ENCODE measurements at regions not wholly inside any gene's neighbourhood (a gene's known extent, or its start where the extent isn't known, plus 50 kb on each side); places are given as distances from the start of the nearest gene placed in this dataset.

DNA sequence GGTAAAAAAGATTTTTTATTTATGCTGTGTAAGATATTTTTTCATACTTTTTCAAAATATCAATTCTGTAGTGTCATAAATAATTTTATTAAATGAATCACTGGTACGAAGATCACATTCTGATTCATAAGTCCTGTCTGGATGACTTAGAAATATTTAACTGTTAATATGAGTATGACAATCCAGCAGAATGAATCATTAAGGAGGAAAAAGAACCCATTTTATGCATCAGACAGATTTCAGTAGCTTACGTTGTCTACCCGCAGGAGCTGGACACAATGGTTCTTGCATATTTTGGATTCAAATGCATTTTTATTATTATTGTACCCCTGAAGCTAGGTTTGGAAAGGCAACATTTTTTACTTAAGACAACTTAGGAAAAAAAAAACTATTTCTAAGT, 448.9 kb upstream of the TSPY4 start:
- TF ChIP-seq, protein P1, sequence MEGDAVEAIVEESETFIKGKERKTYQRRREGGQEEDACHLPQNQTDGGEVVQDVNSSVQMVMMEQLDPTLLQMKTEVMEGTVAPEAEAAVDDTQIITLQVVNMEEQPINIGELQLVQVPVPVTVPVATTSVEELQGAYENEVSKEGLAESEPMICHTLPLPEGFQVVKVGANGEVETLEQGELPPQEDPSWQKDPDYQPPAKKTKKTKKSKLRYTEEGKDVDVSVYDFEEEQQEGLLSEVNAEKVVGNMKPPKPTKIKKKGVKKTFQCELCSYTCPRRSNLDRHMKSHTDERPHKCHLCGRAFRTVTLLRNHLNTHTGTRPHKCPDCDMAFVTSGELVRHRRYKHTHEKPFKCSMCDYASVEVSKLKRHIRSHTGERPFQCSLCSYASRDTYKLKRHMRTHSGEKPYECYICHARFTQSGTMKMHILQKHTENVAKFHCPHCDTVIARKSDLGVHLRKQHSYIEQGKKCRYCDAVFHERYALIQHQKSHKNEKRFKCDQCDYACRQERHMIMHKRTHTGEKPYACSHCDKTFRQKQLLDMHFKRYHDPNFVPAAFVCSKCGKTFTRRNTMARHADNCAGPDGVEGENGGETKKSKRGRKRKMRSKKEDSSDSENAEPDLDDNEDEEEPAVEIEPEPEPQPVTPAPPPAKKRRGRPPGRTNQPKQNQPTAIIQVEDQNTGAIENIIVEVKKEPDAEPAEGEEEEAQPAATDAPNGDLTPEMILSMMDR (conservative IDR thresholded peaks at IDR 0.05; ENCODE audit: low read depth in 2 of 2) = no peak
- TF ChIP-seq ZNF331 (CRISPR knock-in tag; IDR thresholded peaks at IDR 0.05; ENCODE audit: low read depth) = no peak
- no peak for TF ChIP-seq POLR2AphosphoS5 (IDR thresholded peaks at IDR 0.05; ENCODE audit: low read depth)
- TF ChIP-seq EZH2 (IDR thresholded peaks at IDR 0.05; ENCODE audit: low read depth, unreplicated experiment) = no peak
- TF ChIP-seq, protein P2, sequence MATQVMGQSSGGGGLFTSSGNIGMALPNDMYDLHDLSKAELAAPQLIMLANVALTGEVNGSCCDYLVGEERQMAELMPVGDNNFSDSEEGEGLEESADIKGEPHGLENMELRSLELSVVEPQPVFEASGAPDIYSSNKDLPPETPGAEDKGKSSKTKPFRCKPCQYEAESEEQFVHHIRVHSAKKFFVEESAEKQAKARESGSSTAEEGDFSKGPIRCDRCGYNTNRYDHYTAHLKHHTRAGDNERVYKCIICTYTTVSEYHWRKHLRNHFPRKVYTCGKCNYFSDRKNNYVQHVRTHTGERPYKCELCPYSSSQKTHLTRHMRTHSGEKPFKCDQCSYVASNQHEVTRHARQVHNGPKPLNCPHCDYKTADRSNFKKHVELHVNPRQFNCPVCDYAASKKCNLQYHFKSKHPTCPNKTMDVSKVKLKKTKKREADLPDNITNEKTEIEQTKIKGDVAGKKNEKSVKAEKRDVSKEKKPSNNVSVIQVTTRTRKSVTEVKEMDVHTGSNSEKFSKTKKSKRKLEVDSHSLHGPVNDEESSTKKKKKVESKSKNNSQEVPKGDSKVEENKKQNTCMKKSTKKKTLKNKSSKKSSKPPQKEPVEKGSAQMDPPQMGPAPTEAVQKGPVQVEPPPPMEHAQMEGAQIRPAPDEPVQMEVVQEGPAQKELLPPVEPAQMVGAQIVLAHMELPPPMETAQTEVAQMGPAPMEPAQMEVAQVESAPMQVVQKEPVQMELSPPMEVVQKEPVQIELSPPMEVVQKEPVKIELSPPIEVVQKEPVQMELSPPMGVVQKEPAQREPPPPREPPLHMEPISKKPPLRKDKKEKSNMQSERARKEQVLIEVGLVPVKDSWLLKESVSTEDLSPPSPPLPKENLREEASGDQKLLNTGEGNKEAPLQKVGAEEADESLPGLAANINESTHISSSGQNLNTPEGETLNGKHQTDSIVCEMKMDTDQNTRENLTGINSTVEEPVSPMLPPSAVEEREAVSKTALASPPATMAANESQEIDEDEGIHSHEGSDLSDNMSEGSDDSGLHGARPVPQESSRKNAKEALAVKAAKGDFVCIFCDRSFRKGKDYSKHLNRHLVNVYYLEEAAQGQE (IDR thresholded peaks at IDR 0.05; ENCODE audit: unreplicated experiment) = no peak
- no peak for TF ChIP-seq CREB1 (CRISPR knock-in tag; IDR thresholded peaks at IDR 0.05; ENCODE audit: low read depth)
- TF ChIP-seq EZH2phosphoT487 (IDR thresholded peaks at IDR 0.05; ENCODE audit: unreplicated experiment) = no peak
- TF ChIP-seq JUNB (IDR thresholded peaks at IDR 0.05; ENCODE audit: unreplicated experiment) = no peak
- TF ChIP-seq NANOG (IDR thresholded peaks at IDR 0.05; ENCODE audit: borderline replicate concordance) = no peak
- TF ChIP-seq STAT1 (IDR thresholded peaks at IDR 0.05; ENCODE audit: unreplicated experiment) = no peak
